ENCODE measurements at regions not wholly inside any gene's neighbourhood (a gene's known extent, or its start where the extent isn't known, plus 50 kb on each side); places are given as distances from the start of the nearest gene placed in this dataset.

DNA sequence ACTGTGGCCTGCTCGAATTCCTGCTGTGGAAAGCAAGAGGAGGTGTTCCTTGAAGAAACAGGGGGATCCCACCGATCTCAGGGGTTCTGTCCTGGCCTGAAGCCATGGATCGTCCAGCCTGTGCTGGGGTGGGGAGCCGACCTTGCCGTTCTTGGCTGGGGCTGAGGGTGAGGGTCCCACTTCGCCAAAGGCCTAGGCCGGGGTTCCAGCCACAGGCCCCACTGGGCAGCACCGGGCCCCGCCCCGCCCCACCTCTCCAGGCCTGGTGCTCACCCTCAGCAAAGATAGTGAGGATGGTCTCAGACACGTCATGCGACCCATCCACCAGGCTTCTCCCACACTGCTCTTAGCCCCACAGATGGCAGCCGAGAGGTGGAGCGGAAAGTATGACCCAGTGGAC, 51.4 kb upstream of the ZNF716 start:
- TF ChIP-seq BACH1 (IDR thresholded peaks at IDR 0.05; ENCODE audit: low read length) (no peak), SIN3A (conservative IDR thresholded peaks at IDR 0.05 in 1 of 2, IDR thresholded peaks at IDR 0.05 in 1 of 2; ENCODE audit: low read depth in 1 of 2, low read length in 2 of 2) (no peak), RAD21 (IDR thresholded peaks at IDR 0.05 in 1 of 2, conservative IDR thresholded peaks at IDR 0.05 in 1 of 2; ENCODE audit: low read depth in 2 of 2, low read length in 2 of 2) (no peak), RBBP5 (IDR thresholded peaks at IDR 0.05; ENCODE audit: borderline replicate concordance, low read depth, low read length) (no peak)

All from H1 (cell line).